Caki2 (cell line): ENCODE measurements at regions not wholly inside any gene's neighbourhood (a gene's known extent, or its start where the extent isn't known, plus 50 kb on each side); places are given as distances from the start of the nearest gene placed in this dataset.

Experiments
- DNase-seq: peaks from one replicate; pipeline ENCODE4 v3.0.0-alpha.2; 2015; ENCODE audit warnings: low read depth
- in situ Hi-C: cut with HindIII; loops from 2 replicates; pipeline ENCODE4 v1.10.0; 2016; ENCODE audit warnings: low sequenced_read_pairs, low pct_unique_long_range_greater_than_20kb, mixed read lengths

GRCh38 chr6:154595538-154595937 lies 85.1 kb upstream of the CNKSR3 start:
- in situ Hi-C loops: no loop called here
- no peak for DNase-seq

- DNase-seq: no peak
- in situ Hi-C loops: no loop called here
Measured at GRCh38 chr6:154596009-154596408, 85.5 kb upstream of the CNKSR3 start.

GRCh38 chr6:154596701-154597100 lies 86.2 kb upstream of the CNKSR3 start:
- in situ Hi-C loops: no loop called here
- DNase-seq: no peak

GRCh38 chr6:154598399-154598798 lies 87.9 kb upstream of the CNKSR3 start:
- DNase-seq: no peak

GRCh38 chr6:154602296-154602695 lies 91.8 kb upstream of the CNKSR3 start:
- peak; percentile 75 for DNase-seq
- in situ Hi-C loops: no loop called here

More at GRCh38 chr6:154598399-154598798, 87.9 kb upstream of the CNKSR3 start:
- in situ Hi-C loops: no loop called here

- DNase-seq: no peak
- in situ Hi-C loops: no loop called here
Measured at GRCh38 chr6:154602708-154603107, 92.2 kb upstream of the CNKSR3 start.

- DNase-seq: no peak
- in situ Hi-C loops: no loop called here
Measured at GRCh38 chr6:154604119-154604518, 93.6 kb upstream of the CNKSR3 start.

- DNase-seq: no peak
- in situ Hi-C loops: no loop called here
Measured at GRCh38 chr6:154605178-154605881, 94.8 kb upstream of the CNKSR3 start.

- no peak for DNase-seq
- in situ Hi-C loops: no loop called here
Measured at GRCh38 chr6:154605882-154606370, 95.4 kb upstream of the CNKSR3 start.

- no peak for DNase-seq
- in situ Hi-C loops: no loop called here
Measured at GRCh38 chr6:154606457-154606856, 96.0 kb upstream of the CNKSR3 start.

GRCh38 chr6:154606860-154607259 lies 96.4 kb upstream of the CNKSR3 start:
- DNase-seq: no peak
- in situ Hi-C loops: no loop called here

- in situ Hi-C loops: no loop called here
Measured at GRCh38 chr6:154611241-154611640, 100.8 kb upstream of the CNKSR3 start.

GRCh38 chr6:154611847-154612246 lies 101.4 kb upstream of the CNKSR3 start:
- in situ Hi-C loops: no loop called here
- DNase-seq: no peak

More at GRCh38 chr6:154611241-154611640, 100.8 kb upstream of the CNKSR3 start:
- no peak for DNase-seq

GRCh38 chr6:154613137-154613676 lies 102.7 kb upstream of the CNKSR3 start:
- peak; percentile 69 for DNase-seq
- in situ Hi-C loops: no loop called here

- no peak for DNase-seq
- in situ Hi-C loops: no loop called here
Measured at GRCh38 chr6:154614101-154614500, 103.6 kb upstream of the CNKSR3 start.

- DNase-seq: no peak
- in situ Hi-C loops: no loop called here
Measured at GRCh38 chr6:154614641-154615040, 104.2 kb upstream of the CNKSR3 start.

GRCh38 chr6:154615483-154616025 lies 105.1 kb upstream of the CNKSR3 start:
- DNase-seq: peak; percentile 88
- in situ Hi-C loops: no loop called here

GRCh38 chr6:154617175-154617574 lies 106.7 kb upstream of the CNKSR3 start:
- no peak for DNase-seq
- in situ Hi-C loops: no loop called here

- no peak for DNase-seq
- in situ Hi-C loops: no loop called here
Measured at GRCh38 chr6:154619146-154619545, 108.7 kb upstream of the CNKSR3 start.

GRCh38 chr6:154621686-154622085 lies 111.2 kb upstream of the CNKSR3 start:
- in situ Hi-C loops: no loop called here
- DNase-seq: no peak
